MCF 10A (cell line): ENCODE measurements at regions not wholly inside any gene's neighbourhood (a gene's known extent, or its start where the extent isn't known, plus 50 kb on each side); places are given as distances from the start of the nearest gene placed in this dataset.

Source experiments
- BruUV-seq: library from RNA; stranded (reverse); fragments of 400-500 nt; replicated peaks from 2 replicates; lab custom pipeline; 2021; lab: Mats Ljungman, UMichigan
- CTCF ChIA-PET: fragments of 300-600 bp; sonication (Branson Sonifier 250); formaldehyde crosslinking; extraction: SDS; loops from one replicate; lab custom pipeline; 2021; ENCODE audit warnings: antibody characterized with exemption, inconsistent platforms; lab: Yijun Ruan, JAX
- POLR2A ChIA-PET: fragments of 300-600, 350-650 bp; sonication (Branson Sonifier 250); formaldehyde crosslinking; extraction: SDS; loops from one replicate; lab custom pipeline; 2020; ENCODE audit warnings: antibody characterized with exemption, inconsistent platforms; lab: Yijun Ruan, JAX
- DNase-seq: peaks from one replicate; pipeline ENCODE4 v3.0.0-alpha.2; 2018; ENCODE audit not compliant: unreplicated experiment
- H3K27ac Mint-ChIP-seq: one replicate; pipeline ENCODE4 v1.8.0; 2022; ENCODE audit warnings: mild to moderate bottlenecking, low read depth, mixed read lengths; ENCODE audit not compliant: unreplicated experiment
- H3K27me3 Mint-ChIP-seq: one replicate; pipeline ENCODE4 v1.8.0; 2022; ENCODE audit warnings: mixed read lengths; ENCODE audit not compliant: insufficient read depth, unreplicated experiment
- H3K36me3 Mint-ChIP-seq: one replicate; pipeline ENCODE4 v1.8.0; 2022; ENCODE audit warnings: mild to moderate bottlenecking, moderate library complexity, mixed read lengths; ENCODE audit not compliant: insufficient read depth, unreplicated experiment
- H3K4me1 Mint-ChIP-seq: one replicate; pipeline ENCODE4 v1.8.0; 2022; ENCODE audit warnings: mixed read lengths; ENCODE audit not compliant: insufficient read depth, unreplicated experiment
- H3K4me3 Mint-ChIP-seq: one replicate; pipeline ENCODE4 v1.8.0; 2022; ENCODE audit warnings: mild to moderate bottlenecking, moderate library complexity, mixed read lengths; ENCODE audit not compliant: unreplicated experiment
- H3K9me3 Mint-ChIP-seq: one replicate; pipeline ENCODE4 v1.8.0; 2022; ENCODE audit warnings: mixed read lengths; ENCODE audit not compliant: unreplicated experiment
- CTCF ChIP-seq: fragments of 200-600 bp; IDR thresholded peaks from one replicate; pipeline ENCODE4 v1.8.0; 2022; ENCODE audit warnings: antibody characterized with exemption, mild to moderate bottlenecking; ENCODE audit not compliant: unreplicated experiment
- intact Hi-C: fragments of 100-400 bp; cut with micrococcal nuclease; formaldehyde crosslinking; loops from 2 replicates; pipeline ENCODE4 v1.14.1; 2022

DNA sequence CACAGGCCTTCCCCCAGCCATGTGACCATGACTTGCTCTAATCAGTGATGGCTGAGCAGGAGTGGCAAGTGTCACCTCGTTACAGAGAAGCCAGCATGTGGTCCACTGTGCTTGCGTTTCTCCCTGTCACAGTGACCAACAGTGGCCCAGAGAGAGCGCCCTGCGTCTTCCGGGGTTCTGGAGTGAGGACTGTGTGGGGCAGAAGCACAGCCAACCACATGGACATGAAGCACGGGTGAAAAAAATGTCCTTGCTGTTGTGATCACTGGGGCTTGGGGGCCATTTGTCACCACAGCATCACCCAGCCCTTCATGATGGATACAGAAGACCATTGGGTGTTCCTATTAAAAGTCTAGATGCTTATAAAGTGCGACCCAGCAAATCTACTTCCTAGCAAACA lies 174.6 kb upstream of the C14orf180 start:
- ChIA-PET POLR2A (no interaction called here), CTCF (interaction anchor here (1.1 kb wide), 1 partner anchor 34 kb away, joined by 4 read pairs; no protein-coding TSS in a partner anchor)
- Mint-ChIP-seq H3K27me3 (peaks cover 75% of the 10 kb centered on the region), H3K9me3 (peaks cover 14% of the 10 kb centered on the region), H3K4me1 (no peaks in the 10 kb centered on the region), H3K27ac (no peak overlapping the region), H3K4me3 (no peak overlapping the region), H3K36me3 (no peaks in the 10 kb centered on the region)
- intact Hi-C loops, result no loop called here
- DNase-seq, result no peak
- no peak for TF ChIP-seq CTCF
- no TSS peak for BruUV-seq

DNA sequence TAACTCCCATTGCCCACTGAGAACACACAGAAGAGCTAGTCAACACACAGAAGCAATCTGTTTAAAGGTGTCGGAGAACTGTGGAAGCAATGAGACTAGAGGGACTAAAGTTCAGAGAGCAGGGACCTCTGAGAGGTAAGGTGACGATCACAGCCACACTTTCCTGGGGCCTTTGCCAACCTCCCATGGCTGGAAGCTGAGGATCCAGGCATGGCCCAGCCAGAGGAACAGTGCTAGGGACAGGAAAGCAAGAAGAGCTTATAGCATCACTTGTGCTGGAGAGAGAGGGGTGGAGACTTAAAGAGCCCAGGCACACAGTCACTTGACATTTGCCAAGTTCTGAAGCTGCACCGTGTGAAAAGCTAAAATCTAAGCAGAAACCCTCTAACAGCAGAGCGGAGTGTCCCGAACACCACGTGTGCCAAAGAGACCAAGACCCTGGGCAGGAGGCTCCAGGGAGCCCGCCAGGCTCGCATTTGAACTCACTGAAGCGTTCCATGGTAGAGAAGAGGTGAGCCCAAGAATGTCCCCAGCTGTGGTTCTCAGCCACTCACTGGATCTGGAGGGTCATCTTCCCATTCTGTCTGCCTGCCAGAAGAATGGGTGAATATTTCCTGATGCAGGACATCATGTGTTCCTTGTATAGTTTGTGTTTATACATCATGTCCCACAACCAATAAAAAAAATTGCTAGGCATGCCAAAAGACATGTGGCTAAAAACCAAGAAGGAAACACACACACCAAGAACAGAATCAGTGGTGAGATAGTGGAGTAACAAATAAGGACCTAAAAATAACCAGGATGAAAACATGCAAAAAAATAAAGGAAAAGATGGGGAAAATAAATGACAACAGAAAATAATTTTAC lies 174.0 kb upstream of the C14orf180 start:
- TF ChIP-seq CTCF, result no peak
- ChIA-PET CTCF (interaction anchor here (1.1 kb wide), 1 partner anchor 34 kb away, joined by 4 read pairs; no protein-coding TSS in a partner anchor), POLR2A (no interaction called here)
- Mint-ChIP-seq H3K27ac (no peak overlapping the region), H3K36me3 (no peaks in the 10 kb centered on the region), H3K9me3 (peaks cover 14% of the 10 kb centered on the region), H3K4me3 (no peak overlapping the region), H3K27me3 (peaks cover 75% of the 10 kb centered on the region), H3K4me1 (no peaks in the 10 kb centered on the region)
- DNase-seq, result no peak
- intact Hi-C loops, result no loop called here
- no TSS peak for BruUV-seq

GRCh38 chr14:104406831-104407230 lies 172.7 kb upstream of the C14orf180 start:
- no peak overlapping the region for H3K4me3 Mint-ChIP-seq
- H3K4me1 Mint-ChIP-seq, result no peaks in the 10 kb centered on the region
- DNase-seq, result no peak

More at GRCh38 chr14:104406831-104407230, 172.7 kb upstream of the C14orf180 start:
- ChIA-PET CTCF (no interaction called here), POLR2A (no interaction called here)
- TF ChIP-seq CTCF, result no peak
- Mint-ChIP-seq H3K27ac (no peak overlapping the region), H3K27me3 (peaks cover 68% of the 10 kb centered on the region), H3K9me3 (peaks cover 14% of the 10 kb centered on the region), H3K36me3 (no peaks in the 10 kb centered on the region)
- intact Hi-C loops, result no loop called here
- BruUV-seq, result no TSS peak
